Ectodermal cell (in vitro differentiated cells): ENCODE measurements at regions not wholly inside any gene's neighbourhood (a gene's known extent, or its start where the extent isn't known, plus 50 kb on each side); places are given as distances from the start of the nearest gene placed in this dataset.

ENCODE experiments used
- H3K27ac ChIP-seq: 2 replicates; pipeline ENCODE4 v1.7.0; 2013; ENCODE audit warnings: mild to moderate bottlenecking, low read depth, low read length; ENCODE audit not compliant: insufficient read depth, poor library complexity, severe bottlenecking
- H3K27me3 ChIP-seq: 2 replicates; pipeline ENCODE4 v1.7.0; 2013; ENCODE audit warnings: mild to moderate bottlenecking, low read length; ENCODE audit not compliant: insufficient read depth, control insufficient read depth, poor library complexity, severe bottlenecking
- H3K36me3 ChIP-seq: one replicate; pipeline ENCODE4 v1.7.0; 2013; ENCODE audit warnings: low read length; ENCODE audit not compliant: control insufficient read depth, insufficient read depth
- H3K4me1 ChIP-seq: one replicate; pipeline ENCODE4 v1.7.0; 2013; ENCODE audit warnings: low read length; ENCODE audit not compliant: control insufficient read depth, insufficient read depth
- H3K4me3 ChIP-seq: 2 replicates; pipeline ENCODE4 v1.7.0; 2013; ENCODE audit warnings: low read depth, low read length, control low read depth; ENCODE audit not compliant: insufficient read depth
- H3K9me3 ChIP-seq: 2 replicates; pipeline ENCODE4 v1.7.0; 2013; ENCODE audit warnings: mild to moderate bottlenecking, low read length, moderate library complexity; ENCODE audit not compliant: control insufficient read depth
- WGBS, 2 experiments: methylation state at CpG; one replicate each; pipeline ENCODE4 v1.1.7; 2013; ENCODE audit warnings: missing lambda C conversion rate in 2 of 2; 5-methylcytosine and 5-hydroxymethylcytosine counted together

- Histone ChIP-seq H3K27ac (no peak overlapping the region), H3K27me3 (no peaks in the 10 kb centered on the region), H3K9me3 (no peaks in the 10 kb centered on the region), H3K4me1 (no peaks in the 10 kb centered on the region), H3K36me3 (no peaks in the 10 kb centered on the region), H3K4me3 (no peak overlapping the region)
- 95 to 96% methylated on average over 8 of the region's 8 CpGs for WGBS, 2 experiments
Observed at GRCh38 chr5:114243281-114243971, 118.4 kb upstream of the KCNN2 start.

GRCh38 chr5:114243972-114244317, 117.9 kb upstream of the KCNN2 start:
- 91 to 96% methylated on average over 1 of the region's 1 CpG for WGBS, 2 experiments
- Histone ChIP-seq H3K9me3 (no peaks in the 10 kb centered on the region), H3K27ac (no peak overlapping the region), H3K36me3 (no peaks in the 10 kb centered on the region), H3K27me3 (no peaks in the 10 kb centered on the region), H3K4me1 (no peaks in the 10 kb centered on the region), H3K4me3 (no peak overlapping the region)

DNA sequence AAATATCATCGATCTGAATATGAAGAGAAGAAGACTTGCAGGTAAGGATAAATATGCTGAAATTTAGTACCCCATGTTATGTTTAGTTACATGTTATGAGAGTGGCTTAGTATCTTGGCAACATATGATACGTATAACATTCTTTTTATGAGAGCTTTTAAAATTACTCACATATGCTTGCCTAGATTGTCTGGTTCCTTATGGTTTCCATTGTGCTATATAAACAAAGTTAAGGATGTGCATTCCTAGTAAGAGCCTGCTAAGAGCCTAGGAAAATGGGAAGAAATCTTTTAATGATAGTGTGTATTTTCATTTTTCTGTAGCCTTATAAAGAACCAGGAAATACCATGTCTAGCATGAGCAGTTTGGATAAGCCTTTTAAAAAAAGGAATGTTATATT, 112.0 kb upstream of the KCNN2 start:
- Histone ChIP-seq H3K4me1 (no peaks in the 10 kb centered on the region), H3K36me3 (no peaks in the 10 kb centered on the region), H3K4me3 (no peak overlapping the region), H3K27ac (no peak overlapping the region), H3K9me3 (no peaks in the 10 kb centered on the region), H3K27me3 (no peaks in the 10 kb centered on the region)
- 94 to 100% methylated on average over 1 to 2 of the region's 2 CpGs for WGBS, 2 experiments

GRCh38 chr5:114250536-114250935, 111.3 kb upstream of the KCNN2 start:
- 93% methylated on average over 2 to 3 of the region's 3 CpGs for WGBS, 2 experiments
- H3K4me1 ChIP-seq = peaks cover 6% of the 10 kb centered on the region
- no peaks in the 10 kb centered on the region for H3K27me3 ChIP-seq
- no peaks in the 10 kb centered on the region for H3K36me3 ChIP-seq
- H3K27ac ChIP-seq = no peak overlapping the region
- H3K9me3 ChIP-seq = no peaks in the 10 kb centered on the region
- no peak overlapping the region for H3K4me3 ChIP-seq

DNA sequence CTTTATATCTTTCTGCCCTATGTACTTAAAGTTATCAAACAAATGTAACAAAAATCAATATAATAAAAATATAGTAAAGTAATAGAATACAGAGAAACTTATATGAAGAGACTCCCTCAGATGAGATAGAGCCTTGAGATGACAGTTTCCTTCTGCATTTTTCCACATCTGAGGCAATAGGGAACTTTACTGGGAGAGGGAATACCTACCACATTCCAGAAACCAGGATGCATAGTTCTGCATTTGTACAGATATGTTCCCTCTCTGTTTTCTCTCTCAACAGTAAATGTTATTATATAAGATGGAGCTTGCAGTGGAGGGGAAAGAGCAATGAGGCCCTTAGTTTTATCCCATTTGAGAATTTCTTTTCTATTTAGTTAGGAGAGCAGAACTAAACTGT, 109.6 kb upstream of the KCNN2 start:
- Histone ChIP-seq H3K27ac (no peak overlapping the region), H3K27me3 (no peaks in the 10 kb centered on the region), H3K9me3 (no peaks in the 10 kb centered on the region), H3K4me1 (peaks cover 6% of the 10 kb centered on the region), H3K4me3 (no peak overlapping the region), H3K36me3 (no peaks in the 10 kb centered on the region)

GRCh38 chr5:114255260-114255659, 106.6 kb upstream of the KCNN2 start:
- Histone ChIP-seq H3K4me1 (peaks cover 6% of the 10 kb centered on the region), H3K27ac (no peak overlapping the region), H3K36me3 (no peaks in the 10 kb centered on the region), H3K9me3 (no peaks in the 10 kb centered on the region), H3K27me3 (no peaks in the 10 kb centered on the region), H3K4me3 (no peak overlapping the region)
- 13 to 22% methylated on average over 3 of the region's 3 CpGs for WGBS, 2 experiments

DNA sequence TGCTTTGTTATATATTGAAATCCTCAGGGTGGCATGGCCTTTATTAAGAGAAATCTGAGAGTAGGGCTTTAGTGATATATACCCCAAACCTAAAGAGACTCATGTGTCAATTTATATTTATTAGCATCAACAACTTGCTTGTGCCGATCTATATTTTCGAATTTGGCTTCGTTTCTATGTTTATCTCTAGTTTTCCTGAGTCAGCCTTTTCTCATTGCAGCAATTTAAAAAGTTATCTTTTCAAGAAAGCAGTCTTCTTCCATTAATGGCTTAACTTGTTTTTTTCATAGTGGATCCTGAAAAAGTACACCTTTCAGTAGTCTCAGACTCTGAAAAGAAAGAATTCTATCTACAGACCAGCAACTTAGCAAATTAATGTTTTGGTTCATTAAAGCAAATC, 99.9 kb upstream of the KCNN2 start:
- H3K4me3 ChIP-seq = no peak overlapping the region
- no peak overlapping the region for H3K27ac ChIP-seq
- H3K9me3 ChIP-seq = no peaks in the 10 kb centered on the region
- no peaks in the 10 kb centered on the region for H3K27me3 ChIP-seq
- H3K36me3 ChIP-seq = no peaks in the 10 kb centered on the region
- 89 to 91% methylated on average over 3 of the region's 3 CpGs for WGBS, 2 experiments
- no peaks in the 10 kb centered on the region for H3K4me1 ChIP-seq

DNA sequence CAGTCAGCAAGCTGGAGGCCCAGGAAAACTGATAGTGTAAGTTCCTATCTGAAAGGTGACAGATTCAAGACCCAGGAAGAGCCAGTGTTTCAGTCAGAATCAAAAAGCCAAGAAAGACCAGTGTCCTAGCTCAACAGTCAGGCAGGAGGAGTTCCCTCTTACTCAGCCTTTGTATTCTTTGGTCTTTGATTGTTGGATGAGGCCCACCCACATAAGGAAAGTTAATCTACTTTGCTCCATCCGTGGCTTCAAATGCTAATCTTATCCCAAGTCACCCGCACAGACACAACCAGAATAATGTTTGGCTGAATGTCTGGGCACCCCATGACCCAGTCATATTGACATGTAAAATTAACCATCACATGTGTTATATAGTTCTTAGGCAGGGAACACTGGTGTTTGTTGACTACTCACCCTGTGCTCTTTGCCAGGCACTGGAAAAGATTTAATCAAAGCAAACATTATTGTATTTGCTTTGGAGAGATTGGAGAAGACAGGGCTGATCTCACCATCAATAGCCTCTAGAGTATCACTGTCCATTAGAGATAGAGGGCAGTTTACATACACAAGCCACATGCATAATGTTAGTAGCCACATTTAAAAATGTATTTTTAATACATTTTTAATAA, 96.3 kb upstream of the KCNN2 start:
- Histone ChIP-seq H3K36me3 (no peaks in the 10 kb centered on the region), H3K4me1 (no peaks in the 10 kb centered on the region), H3K27me3 (no peaks in the 10 kb centered on the region), H3K4me3 (no peak overlapping the region), H3K27ac (no peak overlapping the region), H3K9me3 (no peaks in the 10 kb centered on the region)
- WGBS, 2 experiments = 17 to 35% methylated on average over 2 of the region's 2 CpGs

DNA sequence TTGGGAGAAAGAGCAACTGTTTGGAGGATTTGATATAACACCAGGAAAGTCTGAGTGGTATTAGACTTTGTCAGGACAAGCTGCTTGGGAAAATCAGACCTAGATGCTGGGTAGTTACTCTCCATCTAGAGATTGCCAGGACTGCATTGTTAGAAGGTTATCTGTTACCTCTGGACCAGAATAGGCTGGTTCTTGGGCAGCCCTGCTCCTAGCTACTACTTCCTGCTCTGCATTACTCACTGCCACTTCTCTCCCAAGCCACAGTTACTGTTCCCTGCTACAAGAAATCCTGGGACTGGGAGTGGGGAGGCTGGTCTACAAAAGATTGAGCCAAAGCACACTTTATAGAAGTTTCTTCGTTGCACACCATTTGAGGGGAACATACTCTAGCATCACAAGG, 95.5 kb upstream of the KCNN2 start:
- no peak overlapping the region for H3K27ac ChIP-seq

DNA sequence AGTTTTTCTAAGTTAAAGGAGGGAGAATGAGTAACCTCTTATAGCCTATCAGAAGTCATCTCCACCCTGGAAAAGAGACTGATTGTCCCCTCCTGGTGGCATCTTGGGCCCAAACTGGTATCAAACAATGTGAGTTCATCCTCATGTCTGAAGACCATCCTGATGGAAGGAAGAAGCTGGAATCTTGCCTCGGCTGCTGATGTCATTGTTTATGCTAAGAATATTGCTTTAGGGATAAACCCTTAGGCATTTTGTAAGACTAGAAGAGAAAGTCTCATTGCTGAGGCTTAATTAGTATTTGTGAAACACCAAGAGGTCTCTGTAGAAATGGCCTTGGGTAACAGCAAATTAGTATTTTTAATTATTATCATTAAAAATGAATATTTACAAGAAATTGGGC, 65.7 kb upstream of the KCNN2 start:
- H3K9me3 ChIP-seq = no peaks in the 10 kb centered on the region
- H3K36me3 ChIP-seq = no peaks in the 10 kb centered on the region
- H3K4me1 ChIP-seq = no peaks in the 10 kb centered on the region
- no peak overlapping the region for H3K4me3 ChIP-seq
- 89 to 93% methylated on average over 1 of the region's 1 CpG for WGBS, 2 experiments
- no peak overlapping the region for H3K27ac ChIP-seq
- H3K27me3 ChIP-seq = no peaks in the 10 kb centered on the region

More for the DNA sequence above, 95.5 kb upstream of the KCNN2 start:
- no peaks in the 10 kb centered on the region for H3K9me3 ChIP-seq
- 89 to 100% methylated on average over 1 of the region's 1 CpG for WGBS, 2 experiments
- H3K4me1 ChIP-seq = no peaks in the 10 kb centered on the region
- no peaks in the 10 kb centered on the region for H3K36me3 ChIP-seq
- no peak overlapping the region for H3K4me3 ChIP-seq
- H3K27me3 ChIP-seq = no peaks in the 10 kb centered on the region
